A673 (cell line): ENCODE measurements at regions not wholly inside any gene's neighbourhood (a gene's known extent, or its start where the extent isn't known, plus 50 kb on each side); places are given as distances from the start of the nearest gene placed in this dataset.

Source experiments
- BruUV-seq: library from RNA; stranded (reverse); fragments of 400-500 nt; replicated peaks from 2 replicates; lab custom pipeline; 2021; lab: Mats Ljungman, UMichigan
- CTCF ChIA-PET: fragments of 300-600 bp; sonication (Branson Sonifier 250); formaldehyde crosslinking; loops from one replicate; lab custom pipeline; 2022; ENCODE audit warnings: antibody characterized with exemption; lab: Charles Lee
- POLR2A ChIA-PET: fragments of 300-600 bp; sonication (Branson Sonifier 250); formaldehyde crosslinking; loops from one replicate; lab custom pipeline; 2022; ENCODE audit warnings: antibody characterized with exemption; ENCODE audit not compliant: low non-redundant PET; lab: Charles Lee
- DNase-seq: peaks from one replicate; pipeline ENCODE4 v3.0.0-alpha.2; 2015; ENCODE audit warnings: low spot score
- H3K27ac ChIP-seq: fragments of 200-600 bp; sonication (generic); 2 replicates; pipeline ENCODE4 v1.5.1; 2016; ENCODE audit warnings: mixed run types, low read depth, mild to moderate bottlenecking, mixed read lengths, antibody characterized with exemption, low read length; ENCODE audit not compliant: poor library complexity, severe bottlenecking
- H3K27me3 ChIP-seq: fragments of 200-600 bp; sonication (generic); replicated peaks from 2 replicates; pipeline ENCODE4 v1.6.1; 2017; ENCODE audit warnings: mixed run types, low read depth, mild to moderate bottlenecking, mixed read lengths, antibody characterized with exemption, low read length; ENCODE audit not compliant: insufficient read depth, poor library complexity
- H3K36me3 ChIP-seq: fragments of 200-600 bp; sonication (generic); 2 replicates; pipeline ENCODE4 v1.6.1; 2016; ENCODE audit warnings: mixed run types, mild to moderate bottlenecking, mixed read lengths, antibody characterized with exemption, low read length; ENCODE audit not compliant: insufficient read depth, poor library complexity, severe bottlenecking
- H3K4me1 ChIP-seq: fragments of 200-600 bp; sonication (generic); 2 replicates; pipeline ENCODE4 v1.6.1; 2017; ENCODE audit warnings: mixed run types, mild to moderate bottlenecking, mixed read lengths, antibody characterized with exemption, low read length; ENCODE audit not compliant: insufficient read depth, poor library complexity, severe bottlenecking
- H3K4me3 ChIP-seq: fragments of 200-600 bp; sonication (generic); 2 replicates; pipeline ENCODE4 v1.5.1; 2016; ENCODE audit warnings: low read depth, mixed run types, mild to moderate bottlenecking, mixed read lengths, low read length; ENCODE audit not compliant: poor library complexity, severe bottlenecking
- H3K9me3 ChIP-seq: fragments of 200-600 bp; sonication (generic); 2 replicates; pipeline ENCODE4 v1.6.1; 2016; ENCODE audit warnings: mixed run types, low read depth, mild to moderate bottlenecking, mixed read lengths, antibody characterized with exemption, low read length; ENCODE audit not compliant: poor library complexity, severe bottlenecking
- EZH2 ChIP-seq: fragments of 200-600 bp; sonication (generic); IDR thresholded peaks from 2 replicates; pipeline ENCODE4 v1.6.1; 2017; ENCODE audit warnings: borderline replicate concordance, low read depth, mild to moderate bottlenecking, mixed read lengths, antibody characterized with exemption, low read length; ENCODE audit not compliant: poor library complexity, severe bottlenecking
- intact Hi-C: fragments of 100-400 bp; cut with micrococcal nuclease; formaldehyde crosslinking; loops from one replicate; pipeline ENCODE4 v1.10.0; 2022; ENCODE audit not compliant: unreplicated experiment
- TF ChIP-seq, protein P1 (sequence below): fragments of 300-800, 200-600 bp; sonication (generic); conservative IDR thresholded peaks from 2 replicates; pipeline ENCODE4 v1.5.1; 2017; ENCODE audit warnings: low read depth, mild to moderate bottlenecking, antibody characterized with exemption, low read length, moderate library complexity, mixed read lengths

DNA sequence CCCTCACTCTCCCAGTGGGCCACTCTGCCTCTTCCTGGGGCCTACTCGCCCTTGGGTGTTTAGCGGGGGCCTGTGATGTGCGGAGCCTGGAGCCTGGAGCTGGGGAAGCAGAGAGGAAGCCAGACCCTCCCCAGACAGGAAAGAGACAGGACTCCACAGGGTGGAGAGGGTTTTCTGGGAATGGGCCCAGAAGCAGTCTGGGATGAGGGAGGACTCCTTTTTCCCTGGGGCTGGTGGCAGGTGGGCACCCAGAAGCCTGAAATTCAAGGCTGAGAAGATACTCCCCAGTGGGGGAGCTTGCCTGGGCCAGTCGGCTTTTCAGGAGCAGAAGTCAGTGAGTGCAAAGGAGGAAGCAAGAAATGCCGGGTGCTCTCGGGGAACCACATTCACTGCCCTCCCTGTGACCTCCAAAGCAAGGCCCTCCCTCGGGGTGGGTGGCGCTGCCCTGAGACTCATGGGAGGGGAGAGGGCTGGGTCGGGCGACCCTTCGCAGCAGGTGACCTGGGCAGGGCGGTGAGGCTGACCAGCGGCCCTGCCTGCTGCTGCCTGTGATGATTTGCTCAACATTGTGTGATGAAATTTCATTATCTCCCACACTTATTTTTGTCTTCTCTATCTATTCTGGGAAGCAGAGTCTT lies 1377.4 kb downstream of the BRD1 start:
- Histone ChIP-seq H3K4me1 (no peaks in the 10 kb centered on the region), H3K36me3 (no peaks in the 10 kb centered on the region), H3K9me3 (no peaks in the 10 kb centered on the region), H3K4me3 (no peak overlapping the region), H3K27ac (no peak overlapping the region), H3K27me3 (no peaks in the 10 kb centered on the region)
- POLR2A ChIA-PET = no interaction called here
- BruUV-seq = no TSS peak
- intact Hi-C loops = no loop called here
- DNase-seq = no peak
- no peak for TF ChIP-seq EZH2
- TF ChIP-seq, protein P1, sequence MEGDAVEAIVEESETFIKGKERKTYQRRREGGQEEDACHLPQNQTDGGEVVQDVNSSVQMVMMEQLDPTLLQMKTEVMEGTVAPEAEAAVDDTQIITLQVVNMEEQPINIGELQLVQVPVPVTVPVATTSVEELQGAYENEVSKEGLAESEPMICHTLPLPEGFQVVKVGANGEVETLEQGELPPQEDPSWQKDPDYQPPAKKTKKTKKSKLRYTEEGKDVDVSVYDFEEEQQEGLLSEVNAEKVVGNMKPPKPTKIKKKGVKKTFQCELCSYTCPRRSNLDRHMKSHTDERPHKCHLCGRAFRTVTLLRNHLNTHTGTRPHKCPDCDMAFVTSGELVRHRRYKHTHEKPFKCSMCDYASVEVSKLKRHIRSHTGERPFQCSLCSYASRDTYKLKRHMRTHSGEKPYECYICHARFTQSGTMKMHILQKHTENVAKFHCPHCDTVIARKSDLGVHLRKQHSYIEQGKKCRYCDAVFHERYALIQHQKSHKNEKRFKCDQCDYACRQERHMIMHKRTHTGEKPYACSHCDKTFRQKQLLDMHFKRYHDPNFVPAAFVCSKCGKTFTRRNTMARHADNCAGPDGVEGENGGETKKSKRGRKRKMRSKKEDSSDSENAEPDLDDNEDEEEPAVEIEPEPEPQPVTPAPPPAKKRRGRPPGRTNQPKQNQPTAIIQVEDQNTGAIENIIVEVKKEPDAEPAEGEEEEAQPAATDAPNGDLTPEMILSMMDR = no peak
- CTCF ChIA-PET = no interaction called here

DNA sequence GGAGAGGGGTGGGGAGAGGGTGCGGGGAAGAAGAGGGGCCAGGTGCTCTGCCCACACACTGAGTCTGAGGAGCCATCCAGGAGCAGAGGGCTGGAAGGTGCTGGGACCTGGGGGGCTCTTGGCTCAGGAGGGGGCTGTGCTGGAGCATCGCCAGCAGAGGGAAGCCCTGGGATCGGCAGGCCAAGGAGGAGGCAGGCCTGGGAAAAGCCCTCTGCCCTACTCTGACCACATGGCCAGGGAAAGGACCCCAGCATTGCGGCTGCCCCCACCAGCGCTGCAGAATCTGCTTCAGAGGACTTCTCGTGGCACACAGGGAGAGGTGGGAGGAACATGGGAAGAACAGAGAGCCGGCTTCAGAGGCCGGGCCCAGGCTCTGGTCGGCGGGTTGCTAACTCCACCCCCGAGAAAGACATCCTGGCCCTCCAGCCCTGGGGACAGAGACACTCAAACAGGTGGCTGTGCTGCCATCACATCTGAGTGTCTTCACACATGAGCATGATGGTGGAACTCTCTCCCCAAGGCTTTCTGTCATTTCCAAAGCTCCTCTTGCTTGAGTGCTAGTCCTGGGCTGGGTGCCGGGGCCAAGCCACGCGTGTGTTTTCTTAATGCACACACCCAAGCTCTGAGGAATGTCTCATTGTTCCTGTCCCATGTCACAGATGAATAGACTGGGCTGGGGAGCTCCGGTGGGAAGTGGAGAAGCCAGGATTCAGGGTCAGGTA lies 1378.0 kb downstream of the BRD1 start:
- Histone ChIP-seq H3K27me3 (no peaks in the 10 kb centered on the region), H3K9me3 (no peaks in the 10 kb centered on the region), H3K27ac (no peak overlapping the region), H3K4me3 (no peak overlapping the region), H3K36me3 (no peaks in the 10 kb centered on the region), H3K4me1 (no peaks in the 10 kb centered on the region)
- intact Hi-C loops = no loop called here
- TF ChIP-seq, protein P1 = no peak
- TF ChIP-seq EZH2 = no peak
- no peak for DNase-seq
- ChIA-PET CTCF (no interaction called here), POLR2A (no interaction called here)
- BruUV-seq = no TSS peak

DNA sequence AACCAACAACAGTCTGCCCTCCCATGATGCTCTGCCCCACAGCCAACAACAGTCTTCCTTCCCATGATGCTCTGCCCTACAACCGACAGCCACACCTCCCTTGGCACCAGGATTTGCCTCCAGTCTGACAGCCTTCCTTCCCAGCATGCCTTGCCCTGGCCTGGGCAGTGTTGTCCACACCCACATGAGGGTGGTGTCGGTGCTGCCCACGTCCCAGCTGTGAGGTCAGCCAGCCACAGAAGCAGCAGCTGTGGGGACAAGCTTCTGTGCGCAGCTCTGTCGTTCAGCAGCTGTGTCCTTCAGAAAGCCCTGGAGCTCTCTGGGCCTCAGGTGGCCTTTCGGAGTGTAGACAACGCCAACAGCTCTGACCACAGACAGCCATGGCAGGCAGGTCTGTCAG lies 1378.9 kb downstream of the BRD1 start:
- POLR2A ChIA-PET = no interaction called here
- Histone ChIP-seq H3K36me3 (no peaks in the 10 kb centered on the region), H3K9me3 (no peaks in the 10 kb centered on the region), H3K4me3 (no peak overlapping the region), H3K4me1 (no peaks in the 10 kb centered on the region), H3K27ac (no peak overlapping the region), H3K27me3 (no peaks in the 10 kb centered on the region)
- no TSS peak for BruUV-seq
- TF ChIP-seq EZH2 = no peak
- TF ChIP-seq, protein P1 = no peak
- CTCF ChIA-PET = no interaction called here
- intact Hi-C loops = no loop called here
- DNase-seq = no peak
